K562 (cell line): ENCODE measurements at regions not wholly inside any gene's neighbourhood (a gene's known extent, or its start where the extent isn't known, plus 50 kb on each side); places are given as distances from the start of the nearest gene placed in this dataset.

Experiments used
- ATF4 ChIP-seq: fragments of 450-650 bp; formaldehyde crosslinking; IDR thresholded peaks from 2 replicates; pipeline ENCODE4 v1.4.0; 2022; ENCODE audit warnings: mild to moderate bottlenecking, moderate library complexity
- CHD4 ChIP-seq: fragments of 200-600 bp; sonication (generic); IDR thresholded peaks from 3 replicates; pipeline ENCODE4 v1.6.1; 2012; ENCODE audit warnings: low read depth, mild to moderate bottlenecking, mixed read lengths, low read length, inconsistent platforms; ENCODE audit not compliant: insufficient read depth, insufficient replicate concordance, poor library complexity, severe bottlenecking
- CREBBP ChIP-seq: IDR thresholded peaks from one replicate; pipeline ENCODE4 v1.6.1; 2012; ENCODE audit warnings: low read depth, mild to moderate bottlenecking, control low read depth, inconsistent platforms, low read length
- JUNB ChIP-seq: fragments of 450-650 bp; formaldehyde crosslinking; conservative IDR thresholded peaks from 2 replicates; pipeline ENCODE4 v1.4.0; 2020; ENCODE audit warnings: mild to moderate bottlenecking
- MECOM ChIP-seq: fragments of 250-450 bp; sonication (Bioruptor Pico); IDR thresholded peaks from 2 replicates; pipeline ENCODE4 v1.8.0; 2022; ENCODE audit warnings: inconsistent platforms
- NCOA4 ChIP-seq: fragments of 450-650 bp; IDR thresholded peaks from 2 replicates; pipeline ENCODE4 v1.6.1; 2018; ENCODE audit warnings: mild to moderate bottlenecking; ENCODE audit not compliant: partially characterized antibody
- PREB ChIP-seq: sonication (generic); formaldehyde crosslinking; IDR thresholded peaks from 2 replicates; pipeline ENCODE4 v1.8.1; 2023; ENCODE audit warnings: mild to moderate bottlenecking, missing genetic modification reagents
- RCOR1 ChIP-seq, 2 experiments: IDR thresholded peaks; 2 replicates each; pipeline ENCODE4 v1.6.1; 2012; ENCODE audit warnings: low read depth in 2 of 2, low read length in 2 of 2, borderline replicate concordance in 1 of 2, improper control_type of control experiment in 1 of 2
- TAF15 ChIP-seq: fragments of 200-400 bp; formaldehyde crosslinking; IDR thresholded peaks from 2 replicates; pipeline ENCODE4 v1.6.1; 2017; ENCODE audit warnings: mild to moderate bottlenecking, low read depth, low read length, moderate library complexity
- TFAM ChIP-seq: fragments of 250-450 bp; sonication (Bioruptor Pico); conservative IDR thresholded peaks from 2 replicates; pipeline ENCODE4 v1.5.0; 2021; ENCODE audit warnings: mild to moderate bottlenecking, moderate library complexity
- U2AF2 ChIP-seq: fragments of 200-400 bp; formaldehyde crosslinking; optimal IDR thresholded peaks from 2 replicates; pipeline ENCODE3; 2017; ENCODE audit warnings: low read depth, mild to moderate bottlenecking, low read length
- ZNF140 ChIP-seq: fragments of 250-450 bp; sonication (Bioruptor Pico); IDR thresholded peaks from 2 replicates; pipeline ENCODE4 v1.8.0; 2021; ENCODE audit warnings: moderate library complexity, mild to moderate bottlenecking, inconsistent platforms
- ZNF324 ChIP-seq: fragments of 250-450 bp; sonication (Bioruptor Pico); IDR thresholded peaks from 2 replicates; pipeline ENCODE4 v1.4.0; 2020; ENCODE audit warnings: mild to moderate bottlenecking
- ZNF444 ChIP-seq: fragments of 250-450 bp; sonication (Bioruptor Pico); IDR thresholded peaks from 2 replicates; pipeline ENCODE4 v1.4.0; 2020; ENCODE audit warnings: mild to moderate bottlenecking, moderate library complexity
- ZNF76 ChIP-seq: fragments of 250-450 bp; sonication (Bioruptor Pico); IDR thresholded peaks from 2 replicates; pipeline ENCODE4 v1.4.0; 2020; ENCODE audit warnings: mild to moderate bottlenecking, moderate library complexity, borderline replicate concordance
- TF ChIP-seq, protein P1 (sequence below): fragments of 250-450 bp; sonication (Bioruptor Pico); IDR thresholded peaks from 2 replicates; pipeline ENCODE4 v1.8.0; 2022; ENCODE audit warnings: inconsistent platforms, mild to moderate bottlenecking, moderate library complexity, borderline replicate concordance
- TF ChIP-seq, protein P2 (sequence below): sonication (generic); formaldehyde crosslinking; IDR thresholded peaks from 2 replicates; pipeline ENCODE4 v1.8.0; 2022; ENCODE audit warnings: mild to moderate bottlenecking, missing genetic modification reagents

- TF ChIP-seq, protein P1, sequence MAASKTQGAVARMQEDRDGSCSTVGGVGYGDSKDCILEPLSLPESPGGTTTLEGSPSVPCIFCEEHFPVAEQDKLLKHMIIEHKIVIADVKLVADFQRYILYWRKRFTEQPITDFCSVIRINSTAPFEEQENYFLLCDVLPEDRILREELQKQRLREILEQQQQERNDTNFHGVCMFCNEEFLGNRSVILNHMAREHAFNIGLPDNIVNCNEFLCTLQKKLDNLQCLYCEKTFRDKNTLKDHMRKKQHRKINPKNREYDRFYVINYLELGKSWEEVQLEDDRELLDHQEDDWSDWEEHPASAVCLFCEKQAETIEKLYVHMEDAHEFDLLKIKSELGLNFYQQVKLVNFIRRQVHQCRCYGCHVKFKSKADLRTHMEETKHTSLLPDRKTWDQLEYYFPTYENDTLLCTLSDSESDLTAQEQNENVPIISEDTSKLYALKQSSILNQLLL (CRISPR knock-in tag) = no peak
- TF ChIP-seq TAF15 (no peak), MECOM (no peak), PREB (CRISPR knock-in tag) (no peak), ZNF324 (no peak), CHD4 (no peak), ATF4 (CRISPR knock-in tag) (no peak), ZNF140 (CRISPR knock-in tag) (no peak), RCOR1 (IDR thresholded peaks at IDR 0.05; ENCODE audit: borderline replicate concordance in 1 of 2, low read depth in 2 of 2, low read length in 2 of 2) (no peak), JUNB (CRISPR knock-in tag) (no peak), ZNF76 (CRISPR knock-in tag) (no peak), U2AF2 (no peak), NCOA4 (no peak), ZNF444 (no peak), TFAM (CRISPR knock-in tag) (no peak), CREBBP (no peak)
- TF ChIP-seq, protein P2, sequence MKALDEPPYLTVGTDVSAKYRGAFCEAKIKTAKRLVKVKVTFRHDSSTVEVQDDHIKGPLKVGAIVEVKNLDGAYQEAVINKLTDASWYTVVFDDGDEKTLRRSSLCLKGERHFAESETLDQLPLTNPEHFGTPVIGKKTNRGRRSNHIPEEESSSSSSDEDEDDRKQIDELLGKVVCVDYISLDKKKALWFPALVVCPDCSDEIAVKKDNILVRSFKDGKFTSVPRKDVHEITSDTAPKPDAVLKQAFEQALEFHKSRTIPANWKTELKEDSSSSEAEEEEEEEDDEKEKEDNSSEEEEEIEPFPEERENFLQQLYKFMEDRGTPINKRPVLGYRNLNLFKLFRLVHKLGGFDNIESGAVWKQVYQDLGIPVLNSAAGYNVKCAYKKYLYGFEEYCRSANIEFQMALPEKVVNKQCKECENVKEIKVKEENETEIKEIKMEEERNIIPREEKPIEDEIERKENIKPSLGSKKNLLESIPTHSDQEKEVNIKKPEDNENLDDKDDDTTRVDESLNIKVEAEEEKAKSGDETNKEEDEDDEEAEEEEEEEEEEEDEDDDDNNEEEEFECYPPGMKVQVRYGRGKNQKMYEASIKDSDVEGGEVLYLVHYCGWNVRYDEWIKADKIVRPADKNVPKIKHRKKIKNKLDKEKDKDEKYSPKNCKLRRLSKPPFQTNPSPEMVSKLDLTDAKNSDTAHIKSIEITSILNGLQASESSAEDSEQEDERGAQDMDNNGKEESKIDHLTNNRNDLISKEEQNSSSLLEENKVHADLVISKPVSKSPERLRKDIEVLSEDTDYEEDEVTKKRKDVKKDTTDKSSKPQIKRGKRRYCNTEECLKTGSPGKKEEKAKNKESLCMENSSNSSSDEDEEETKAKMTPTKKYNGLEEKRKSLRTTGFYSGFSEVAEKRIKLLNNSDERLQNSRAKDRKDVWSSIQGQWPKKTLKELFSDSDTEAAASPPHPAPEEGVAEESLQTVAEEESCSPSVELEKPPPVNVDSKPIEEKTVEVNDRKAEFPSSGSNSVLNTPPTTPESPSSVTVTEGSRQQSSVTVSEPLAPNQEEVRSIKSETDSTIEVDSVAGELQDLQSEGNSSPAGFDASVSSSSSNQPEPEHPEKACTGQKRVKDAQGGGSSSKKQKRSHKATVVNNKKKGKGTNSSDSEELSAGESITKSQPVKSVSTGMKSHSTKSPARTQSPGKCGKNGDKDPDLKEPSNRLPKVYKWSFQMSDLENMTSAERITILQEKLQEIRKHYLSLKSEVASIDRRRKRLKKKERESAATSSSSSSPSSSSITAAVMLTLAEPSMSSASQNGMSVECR (CRISPR knock-in tag) = no peak
Measured at GRCh38 chr11:41534391-41534790, 74.9 kb upstream of the LRRC4C start (continued).
